Naive B cell (primary cell): ENCODE measurements at regions not wholly inside any gene's neighbourhood (a gene's known extent, or its start where the extent isn't known, plus 50 kb on each side); places are given as distances from the start of the nearest gene placed in this dataset.

Experiments
- ATAC-seq, 2 donors: fragments of 150-1000 bp; cut with Tn5 transposase; 2 replicates each; pipeline ENCODE4 v1.10.0; 2021; ENCODE audit warnings: low read depth in 2 of 2, mild to moderate bottlenecking in 2 of 2, moderate library complexity in 2 of 2
- DNase-seq: peaks from one replicate; pipeline ENCODE4 v3.0.0; 2022
- H3K27ac Mint-ChIP-seq, 6 donors: one replicate each; pipeline ENCODE4 v1.8.0; 2020 to 2022; ENCODE audit warnings: mild to moderate bottlenecking in 6 of 6, mixed read lengths in 6 of 6, moderate library complexity in 5 of 6, inconsistent platforms in 2 of 6
- H3K27me3 Mint-ChIP-seq, 3 donors: one replicate each; pipeline ENCODE4 v1.8.0; 2021 to 2022; ENCODE audit warnings: mixed read lengths in 3 of 3, mild to moderate bottlenecking in 1 of 3
- H3K36me3 Mint-ChIP-seq, 2 donors: one replicate each; pipeline ENCODE4 v1.8.0; 2020 to 2022; ENCODE audit warnings: mixed read lengths in 2 of 2, inconsistent platforms in 1 of 2, mild to moderate bottlenecking in 1 of 2
- H3K4me1 Mint-ChIP-seq, 3 donors: one replicate each; pipeline ENCODE4 v1.8.0; 2020 to 2022; ENCODE audit warnings: mixed read lengths in 3 of 3, inconsistent platforms in 1 of 3, mild to moderate bottlenecking in 1 of 3, moderate library complexity in 1 of 3
- H3K4me3 Mint-ChIP-seq, 8 donors: one replicate each; pipeline ENCODE4 v1.8.0; 2020 to 2022; ENCODE audit warnings: mild to moderate bottlenecking in 8 of 8, mixed read lengths in 8 of 8, moderate library complexity in 8 of 8, inconsistent platforms in 2 of 8
- H3K9me3 Mint-ChIP-seq, 7 donors: one replicate each; pipeline ENCODE4 v1.8.0; 2020 to 2022; ENCODE audit warnings: mixed read lengths in 7 of 7, mild to moderate bottlenecking in 5 of 7, inconsistent platforms in 2 of 7, moderate library complexity in 1 of 7

GRCh38 chr4:134408897-134409296 is 207.3 kb upstream of the PABPC4L start:
- H3K9me3 Mint-ChIP-seq: peaks cover 0 to 4% (median 0%) of the 10 kb centered on the region in 7 donors
- H3K4me1 Mint-ChIP-seq: no peaks in the 10 kb centered on the region
- no peaks in the 10 kb centered on the region for H3K27me3 Mint-ChIP-seq
- H3K27ac Mint-ChIP-seq: no peak overlapping the region
- DNase-seq: no peak
- H3K36me3 Mint-ChIP-seq: no peaks in the 10 kb centered on the region
- no peak for ATAC-seq
- no peak overlapping the region for H3K4me3 Mint-ChIP-seq

GRCh38 chr4:134401798-134402197 is 200.2 kb upstream of the PABPC4L start:
- ATAC-seq (no peak), DNase-seq (no peak)
- Mint-ChIP-seq H3K4me3 (no peak overlapping the region), H3K27me3 (no peaks in the 10 kb centered on the region), H3K9me3 (peaks cover 4 to 23% (median 10%) of the 10 kb centered on the region in 7 donors), H3K36me3 (no peaks in the 10 kb centered on the region), H3K27ac (no peak overlapping the region), H3K4me1 (no peaks in the 10 kb centered on the region)

GRCh38 chr4:134393592-134393991 is 192.0 kb upstream of the PABPC4L start:
- Mint-ChIP-seq H3K27ac (no peak overlapping the region), H3K9me3 (peaks cover 5 to 17% (median 13%) of the 10 kb centered on the region in 7 donors), H3K4me1 (no peaks in the 10 kb centered on the region), H3K27me3 (no peaks in the 10 kb centered on the region), H3K4me3 (no peak overlapping the region), H3K36me3 (no peaks in the 10 kb centered on the region)
- DNase-seq: no peak
- no peak for ATAC-seq

- Mint-ChIP-seq H3K36me3 (no peaks in the 10 kb centered on the region), H3K4me3 (no peak overlapping the region), H3K9me3 (peaks cover 0 to 6% (median 0%) of the 10 kb centered on the region in 7 donors), H3K27me3 (no peaks in the 10 kb centered on the region), H3K4me1 (no peaks in the 10 kb centered on the region), H3K27ac (no peak overlapping the region)
- no peak for ATAC-seq
- DNase-seq: no peak
Measured at GRCh38 chr4:134390319-134390718, 188.7 kb upstream of the PABPC4L start.

GRCh38 chr4:134388351-134388750 is 186.8 kb upstream of the PABPC4L start:
- Mint-ChIP-seq H3K27ac (no peak overlapping the region), H3K9me3 (peaks cover 0 to 9% (median 2%) of the 10 kb centered on the region in 7 donors), H3K4me1 (no peaks in the 10 kb centered on the region), H3K27me3 (no peaks in the 10 kb centered on the region), H3K4me3 (no peak overlapping the region), H3K36me3 (no peaks in the 10 kb centered on the region)
- ATAC-seq (no peak), DNase-seq (no peak)

- DNase-seq: no peak
- no peaks in the 10 kb centered on the region for H3K4me1 Mint-ChIP-seq
- H3K36me3 Mint-ChIP-seq: no peaks in the 10 kb centered on the region
- no peak for ATAC-seq
- H3K4me3 Mint-ChIP-seq: no peak overlapping the region
- H3K27me3 Mint-ChIP-seq: no peaks in the 10 kb centered on the region
- H3K27ac Mint-ChIP-seq: no peak overlapping the region
- peaks cover 0 to 9% (median 3%) of the 10 kb centered on the region in 7 donors for H3K9me3 Mint-ChIP-seq
Measured at GRCh38 chr4:134382478-134383227, 181.1 kb upstream of the PABPC4L start.

GRCh38 chr4:134375775-134376174 is 174.2 kb upstream of the PABPC4L start:
- H3K27ac Mint-ChIP-seq: no peak overlapping the region
- no peaks in the 10 kb centered on the region for H3K4me1 Mint-ChIP-seq
- no peak for DNase-seq
- ATAC-seq: no peak
- H3K9me3 Mint-ChIP-seq: peaks cover 0 to 9% (median 0%) of the 10 kb centered on the region in 7 donors
- H3K36me3 Mint-ChIP-seq: no peaks in the 10 kb centered on the region
- no peaks in the 10 kb centered on the region for H3K27me3 Mint-ChIP-seq
- H3K4me3 Mint-ChIP-seq: no peak overlapping the region

GRCh38 chr4:134365852-134366251 is 164.3 kb upstream of the PABPC4L start:
- Mint-ChIP-seq H3K9me3 (peaks cover 0 to 8% (median 2%) of the 10 kb centered on the region in 7 donors), H3K27me3 (no peaks in the 10 kb centered on the region), H3K4me1 (no peaks in the 10 kb centered on the region), H3K4me3 (no peak overlapping the region), H3K27ac (no peak overlapping the region), H3K36me3 (no peaks in the 10 kb centered on the region)
- ATAC-seq (no peak), DNase-seq (no peak)

- Mint-ChIP-seq H3K9me3 (peaks cover 0 to 8% (median 2%) of the 10 kb centered on the region in 7 donors), H3K27me3 (no peaks in the 10 kb centered on the region), H3K27ac (no peak overlapping the region), H3K4me1 (no peaks in the 10 kb centered on the region), H3K36me3 (no peaks in the 10 kb centered on the region), H3K4me3 (no peak overlapping the region)
- DNase-seq (no peak), ATAC-seq (no peak)
Measured at GRCh38 chr4:134364928-134365327, 163.3 kb upstream of the PABPC4L start.

- H3K4me3 Mint-ChIP-seq: no peak overlapping the region
- no peak overlapping the region for H3K27ac Mint-ChIP-seq
- no peaks in the 10 kb centered on the region for H3K4me1 Mint-ChIP-seq
- peaks cover 0 to 2% (median 0%) of the 10 kb centered on the region in 7 donors for H3K9me3 Mint-ChIP-seq
- ATAC-seq (no peak), DNase-seq (no peak)
- H3K36me3 Mint-ChIP-seq: no peaks in the 10 kb centered on the region
- no peaks in the 10 kb centered on the region for H3K27me3 Mint-ChIP-seq
Measured at GRCh38 chr4:134345244-134345643, 143.7 kb upstream of the PABPC4L start.

- Mint-ChIP-seq H3K4me1 (no peaks in the 10 kb centered on the region), H3K27ac (no peak overlapping the region), H3K9me3 (peaks cover 0 to 3% (median 0%) of the 10 kb centered on the region in 7 donors), H3K36me3 (no peaks in the 10 kb centered on the region), H3K4me3 (no peak overlapping the region), H3K27me3 (no peaks in the 10 kb centered on the region)
- no peak for DNase-seq
- ATAC-seq: no peak
Measured at GRCh38 chr4:134343656-134344055, 142.1 kb upstream of the PABPC4L start.

- Mint-ChIP-seq H3K4me3 (no peak overlapping the region), H3K27ac (no peak overlapping the region), H3K4me1 (no peaks in the 10 kb centered on the region), H3K9me3 (peaks cover 0 to 3% (median 0%) of the 10 kb centered on the region in 7 donors), H3K27me3 (no peaks in the 10 kb centered on the region), H3K36me3 (no peaks in the 10 kb centered on the region)
- no peak for DNase-seq
- no peak for ATAC-seq
Measured at GRCh38 chr4:134343081-134343480, 141.5 kb upstream of the PABPC4L start.

GRCh38 chr4:134337574-134337973 is 136.0 kb upstream of the PABPC4L start:
- H3K27ac Mint-ChIP-seq: peak overlapping the region in 1 of 6 donors; percentile 26

GRCh38 chr4:134328741-134329140 is 127.2 kb upstream of the PABPC4L start:
- Mint-ChIP-seq H3K4me3 (no peak overlapping the region), H3K9me3 (peaks cover 0 to 12% (median 0%) of the 10 kb centered on the region in 7 donors), H3K27me3 (no peaks in the 10 kb centered on the region), H3K36me3 (peaks cover 0 to 8% of the 10 kb centered on the region in 2 donors), H3K27ac (no peak overlapping the region), H3K4me1 (peaks cover 0 to 4% (median 0%) of the 10 kb centered on the region in 3 donors)
- DNase-seq (no peak), ATAC-seq (no peak)

More at GRCh38 chr4:134337574-134337973, 136.0 kb upstream of the PABPC4L start:
- DNase-seq: no peak
- H3K4me3 Mint-ChIP-seq: no peak overlapping the region
- peaks cover 0 to 6% (median 2%) of the 10 kb centered on the region in 7 donors for H3K9me3 Mint-ChIP-seq
- no peaks in the 10 kb centered on the region for H3K4me1 Mint-ChIP-seq
- ATAC-seq: no peak
- no peaks in the 10 kb centered on the region for H3K27me3 Mint-ChIP-seq
- no peaks in the 10 kb centered on the region for H3K36me3 Mint-ChIP-seq
